ENCODE measurements at regions not wholly inside any gene's neighbourhood (a gene's known extent, or its start where the extent isn't known, plus 50 kb on each side); places are given as distances from the start of the nearest gene placed in this dataset.

- no peak overlapping the region for H2AFZ ChIP-seq (ENCODE audit: control insufficient read depth, low read depth, low read length)
- TF ChIP-seq CBX3 (IDR thresholded peaks at IDR 0.05; ENCODE audit: borderline replicate concordance, low read depth): no peak
- no peak for TF ChIP-seq CHD1 (IDR thresholded peaks at IDR 0.05; ENCODE audit: low read depth, low read length)
- TF ChIP-seq ZSCAN29 (IDR thresholded peaks at IDR 0.05): no peak
- no peak for TF ChIP-seq RCOR1 (conservative IDR thresholded peaks at IDR 0.05; ENCODE audit: low read depth, low read length)
- TF ChIP-seq CBFB (IDR thresholded peaks at IDR 0.05; ENCODE audit: low read depth): no peak
- TF ChIP-seq FOXK2 (IDR thresholded peaks at IDR 0.05): no peak
- TF ChIP-seq ATF3 (IDR thresholded peaks at IDR 0.05; ENCODE audit: borderline replicate concordance, extremely low read depth, low read depth, low read length): no peak
- TF ChIP-seq ZNF274 (IDR thresholded peaks at IDR 0.05; ENCODE audit: insufficient read depth, insufficient read length): no peak
- H3K9ac ChIP-seq (ENCODE audit: control insufficient read depth, insufficient read depth, low read length): no peak overlapping the region
- intact Hi-C loops (cut with micrococcal nuclease; ENCODE audit: unreplicated experiment) (no loop called here), in situ Hi-C loops (cut with MboI) (no loop called here)
- no peaks in the 10 kb centered on the region for H3K79me2 ChIP-seq (ENCODE audit: control insufficient read depth, insufficient read depth, low read length)
- DNase-seq (ENCODE audit: low read depth, low spot score): no peak
- H3K27me3 ChIP-seq (replicated peaks in 1 of 2; ENCODE audit: control insufficient read depth in 2 of 2, insufficient read depth in 2 of 2, low read length in 1 of 2): no peaks in the 10 kb centered on the region
- ATAC-seq: no peak
- no peak overlapping the region for H3K4me3 ChIP-seq
- ChIA-PET POLR2A (no interaction called here), SMC1A (ENCODE audit: uncharacterized antibody, unreplicated experiment) (no interaction called here), CTCF (no interaction called here), RAD21 (ENCODE audit: unreplicated experiment) (no interaction called here)
- no peaks in the 10 kb centered on the region for H3K4me1 ChIP-seq (ENCODE audit: control insufficient read depth, insufficient read depth, low read length)
- no TSS peak for BruUV-seq (replicated peaks)
- no peaks in the 10 kb centered on the region for H4K20me1 ChIP-seq (ENCODE audit: control insufficient read depth, insufficient read depth)
- 45% methylated on average over 2 of the region's 2 CpGs for WGBS (ENCODE audit: insufficient coverage, insufficient replicate concordance, low lambda C conversion rate, missing lambda C conversion rate)
- no peak overlapping the region for H3K27ac ChIP-seq (ENCODE audit: control insufficient read depth, insufficient read depth)
- no peak overlapping the region for H3K4me2 ChIP-seq (ENCODE audit: control insufficient read depth, insufficient read depth)
- no peak for FAIRE-seq
- no peaks in the 10 kb centered on the region for H3K9me3 ChIP-seq (replicated peaks; ENCODE audit: control insufficient read depth, insufficient read depth, low read length)
- no peaks in the 10 kb centered on the region for H3K36me3 ChIP-seq (ENCODE audit: control insufficient read depth in 2 of 2, insufficient read depth in 2 of 2, low read length in 1 of 2)
These were observed 740.9 kb upstream of the CRIM1 start for GRCh38 chr2:35614640-35615039.

- RAD21 ChIA-PET (ENCODE audit: unreplicated experiment): no interaction called here
- in situ Hi-C loops (cut with MboI): no loop called here
- no peak for ATAC-seq
- Histone ChIP-seq H3K9ac (ENCODE audit: control insufficient read depth, insufficient read depth, low read length) (no peak overlapping the region), H3K4me3 (no peak overlapping the region), H3K79me2 (ENCODE audit: control insufficient read depth, insufficient read depth, low read length) (no peaks in the 10 kb centered on the region), H4K20me1 (ENCODE audit: control insufficient read depth, insufficient read depth) (no peaks in the 10 kb centered on the region), H2AFZ (ENCODE audit: control insufficient read depth, low read depth, low read length) (no peak overlapping the region), H3K4me2 (ENCODE audit: control insufficient read depth, insufficient read depth) (no peak overlapping the region), H3K4me1 (ENCODE audit: control insufficient read depth, insufficient read depth, low read length) (no peaks in the 10 kb centered on the region), H3K27ac (ENCODE audit: control insufficient read depth, insufficient read depth) (no peak overlapping the region), H3K9me3 (replicated peaks; ENCODE audit: control insufficient read depth, insufficient read depth, low read length) (no peaks in the 10 kb centered on the region), H3K27me3 (replicated peaks in 1 of 2; ENCODE audit: control insufficient read depth in 2 of 2, insufficient read depth in 2 of 2, low read length in 1 of 2) (no peaks in the 10 kb centered on the region), H3K36me3 (ENCODE audit: control insufficient read depth in 2 of 2, insufficient read depth in 2 of 2, low read length in 1 of 2) (no peaks in the 10 kb centered on the region)
- POLR2A ChIA-PET: no interaction called here
- CTCF ChIA-PET: no interaction called here
- no peak for DNase-seq (ENCODE audit: low read depth, low spot score)
- no peak for FAIRE-seq
- BruUV-seq (replicated peaks): no TSS peak
- 3% methylated on average over 2 of the region's 2 CpGs for WGBS (ENCODE audit: insufficient coverage, insufficient replicate concordance, low lambda C conversion rate, missing lambda C conversion rate)
- intact Hi-C loops (cut with micrococcal nuclease; ENCODE audit: unreplicated experiment): no loop called here
- SMC1A ChIA-PET (ENCODE audit: uncharacterized antibody, unreplicated experiment): no interaction called here
- no peak for TF ChIP-seq MYC (IDR thresholded peaks at IDR 0.05; ENCODE audit: insufficient read depth, insufficient read length, insufficient replicate concordance, low read length, severe bottlenecking)
- TF ChIP-seq SPI1 (IDR thresholded peaks at IDR 0.05; ENCODE audit: borderline replicate concordance, insufficient read depth, low read depth, low read length): no peak
- no peak for TF ChIP-seq TAF1 (IDR thresholded peaks at IDR 0.05; ENCODE audit: borderline replicate concordance, low read depth, low read length)
- TF ChIP-seq EZH2 (IDR thresholded peaks at IDR 0.05; ENCODE audit: borderline replicate concordance, control insufficient read depth, low read depth, low read length): no peak
- TF ChIP-seq SRF (IDR thresholded peaks at IDR 0.05; ENCODE audit: low read depth in 2 of 2, low read length in 2 of 2): no peak
- TF ChIP-seq ZBTB33 (IDR thresholded peaks at IDR 0.05): no peak
- no peak for TF ChIP-seq PBX3 (IDR thresholded peaks at IDR 0.05; ENCODE audit: insufficient replicate concordance, low read depth, low read length)
- TF ChIP-seq CHD4 (IDR thresholded peaks at IDR 0.05): no peak
- TF ChIP-seq ZNF384 (IDR thresholded peaks at IDR 0.05; ENCODE audit: borderline replicate concordance, low read depth, low read length): no peak
These were observed 749.2 kb upstream of the CRIM1 start for GRCh38 chr2:35606394-35606793.

All from GM12878 (cell line).